GM23338 (cell line): ENCODE measurements at regions not wholly inside any gene's neighbourhood (a gene's known extent, or its start where the extent isn't known, plus 50 kb on each side); places are given as distances from the start of the nearest gene placed in this dataset.
A peak's percentile ranks its signal among the peaks of the same experiment; 100 is the strongest.

Source experiments
- EZH2phosphoT487 ChIP-seq: fragments of 200-600 bp; sonication (generic); IDR thresholded peaks from one replicate; pipeline ENCODE4 v1.8.1; 2018; ENCODE audit warnings: antibody characterized with exemption; ENCODE audit not compliant: unreplicated experiment
- NANOG ChIP-seq: IDR thresholded peaks from 2 replicates; pipeline ENCODE4 v1.6.1; 2016; ENCODE audit warnings: antibody characterized with exemption, borderline replicate concordance
- TF ChIP-seq, protein P1 (sequence below), 2 experiments: fragments of 200-600 bp in 1 of 2; sonication (generic) in 1 of 2; conservative IDR thresholded peaks; 2 replicates each; pipeline versions ENCODE4 v1.5.1 to v1.6.1; 2016 to 2017; ENCODE audit warnings: antibody characterized with exemption in 2 of 2, low read depth in 2 of 2, mild to moderate bottlenecking in 2 of 2, moderate library complexity in 1 of 2
- TF ChIP-seq, protein P2 (sequence below): IDR thresholded peaks from one replicate; pipeline ENCODE4 v1.6.1; 2018; ENCODE audit warnings: antibody characterized with exemption; ENCODE audit not compliant: unreplicated experiment

DNA sequence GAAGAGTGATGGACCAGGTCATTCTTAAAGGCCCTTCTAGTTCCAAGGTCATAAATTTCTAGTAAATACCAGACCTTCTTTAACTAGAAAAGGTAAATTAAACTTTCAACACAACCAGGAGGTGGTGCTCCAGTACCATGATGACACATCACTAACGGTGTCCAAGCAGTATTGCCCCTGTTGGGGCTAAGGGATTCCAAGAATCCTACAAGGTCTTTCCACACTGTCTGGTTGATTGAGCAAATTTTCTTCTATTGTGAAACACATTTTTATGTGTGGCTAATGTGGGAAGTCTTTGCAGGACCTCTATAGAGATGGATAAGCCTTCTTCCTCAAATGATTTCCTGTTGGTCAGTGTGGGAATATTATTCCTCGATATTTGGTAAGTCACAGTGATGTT is 459.6 kb upstream of the PAPPA start:
- TF ChIP-seq, protein P1, sequence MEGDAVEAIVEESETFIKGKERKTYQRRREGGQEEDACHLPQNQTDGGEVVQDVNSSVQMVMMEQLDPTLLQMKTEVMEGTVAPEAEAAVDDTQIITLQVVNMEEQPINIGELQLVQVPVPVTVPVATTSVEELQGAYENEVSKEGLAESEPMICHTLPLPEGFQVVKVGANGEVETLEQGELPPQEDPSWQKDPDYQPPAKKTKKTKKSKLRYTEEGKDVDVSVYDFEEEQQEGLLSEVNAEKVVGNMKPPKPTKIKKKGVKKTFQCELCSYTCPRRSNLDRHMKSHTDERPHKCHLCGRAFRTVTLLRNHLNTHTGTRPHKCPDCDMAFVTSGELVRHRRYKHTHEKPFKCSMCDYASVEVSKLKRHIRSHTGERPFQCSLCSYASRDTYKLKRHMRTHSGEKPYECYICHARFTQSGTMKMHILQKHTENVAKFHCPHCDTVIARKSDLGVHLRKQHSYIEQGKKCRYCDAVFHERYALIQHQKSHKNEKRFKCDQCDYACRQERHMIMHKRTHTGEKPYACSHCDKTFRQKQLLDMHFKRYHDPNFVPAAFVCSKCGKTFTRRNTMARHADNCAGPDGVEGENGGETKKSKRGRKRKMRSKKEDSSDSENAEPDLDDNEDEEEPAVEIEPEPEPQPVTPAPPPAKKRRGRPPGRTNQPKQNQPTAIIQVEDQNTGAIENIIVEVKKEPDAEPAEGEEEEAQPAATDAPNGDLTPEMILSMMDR (conservative IDR thresholded peaks at IDR 0.05; ENCODE audit: low read depth in 2 of 2): peak; percentile 81 to 84
- TF ChIP-seq, protein P2, sequence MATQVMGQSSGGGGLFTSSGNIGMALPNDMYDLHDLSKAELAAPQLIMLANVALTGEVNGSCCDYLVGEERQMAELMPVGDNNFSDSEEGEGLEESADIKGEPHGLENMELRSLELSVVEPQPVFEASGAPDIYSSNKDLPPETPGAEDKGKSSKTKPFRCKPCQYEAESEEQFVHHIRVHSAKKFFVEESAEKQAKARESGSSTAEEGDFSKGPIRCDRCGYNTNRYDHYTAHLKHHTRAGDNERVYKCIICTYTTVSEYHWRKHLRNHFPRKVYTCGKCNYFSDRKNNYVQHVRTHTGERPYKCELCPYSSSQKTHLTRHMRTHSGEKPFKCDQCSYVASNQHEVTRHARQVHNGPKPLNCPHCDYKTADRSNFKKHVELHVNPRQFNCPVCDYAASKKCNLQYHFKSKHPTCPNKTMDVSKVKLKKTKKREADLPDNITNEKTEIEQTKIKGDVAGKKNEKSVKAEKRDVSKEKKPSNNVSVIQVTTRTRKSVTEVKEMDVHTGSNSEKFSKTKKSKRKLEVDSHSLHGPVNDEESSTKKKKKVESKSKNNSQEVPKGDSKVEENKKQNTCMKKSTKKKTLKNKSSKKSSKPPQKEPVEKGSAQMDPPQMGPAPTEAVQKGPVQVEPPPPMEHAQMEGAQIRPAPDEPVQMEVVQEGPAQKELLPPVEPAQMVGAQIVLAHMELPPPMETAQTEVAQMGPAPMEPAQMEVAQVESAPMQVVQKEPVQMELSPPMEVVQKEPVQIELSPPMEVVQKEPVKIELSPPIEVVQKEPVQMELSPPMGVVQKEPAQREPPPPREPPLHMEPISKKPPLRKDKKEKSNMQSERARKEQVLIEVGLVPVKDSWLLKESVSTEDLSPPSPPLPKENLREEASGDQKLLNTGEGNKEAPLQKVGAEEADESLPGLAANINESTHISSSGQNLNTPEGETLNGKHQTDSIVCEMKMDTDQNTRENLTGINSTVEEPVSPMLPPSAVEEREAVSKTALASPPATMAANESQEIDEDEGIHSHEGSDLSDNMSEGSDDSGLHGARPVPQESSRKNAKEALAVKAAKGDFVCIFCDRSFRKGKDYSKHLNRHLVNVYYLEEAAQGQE: no peak
- TF ChIP-seq EZH2phosphoT487: no peak
- TF ChIP-seq NANOG: no peak
